ENCODE measurements at regions not wholly inside any gene's neighbourhood (a gene's known extent, or its start where the extent isn't known, plus 50 kb on each side); places are given as distances from the start of the nearest gene placed in this dataset.

GRCh38 chr1:232283864-232284263 is 346.1 kb downstream of the SIPA1L2 start:
- DNase-seq, result no peak
- in situ Hi-C loops (cut with MboI; ENCODE audit: low pct_unique_long_range_greater_than_20kb, low sequenced_read_pairs), result no loop called here

GRCh38 chr1:232282498-232282897 is 347.4 kb downstream of the SIPA1L2 start:
- DNase-seq, result no peak
- in situ Hi-C loops (cut with MboI; ENCODE audit: low pct_unique_long_range_greater_than_20kb, low sequenced_read_pairs), result no loop called here

GRCh38 chr1:232280910-232281309 is 349.0 kb downstream of the SIPA1L2 start:
- no peak for DNase-seq
- in situ Hi-C loops (cut with MboI; ENCODE audit: low pct_unique_long_range_greater_than_20kb, low sequenced_read_pairs), result no loop called here

- no peak for DNase-seq
- in situ Hi-C loops (cut with MboI; ENCODE audit: low pct_unique_long_range_greater_than_20kb, low sequenced_read_pairs), result no loop called here
Observed at GRCh38 chr1:232279909-232280400, 350.0 kb downstream of the SIPA1L2 start.

- DNase-seq, result no peak
- in situ Hi-C loops (cut with MboI; ENCODE audit: low pct_unique_long_range_greater_than_20kb, low sequenced_read_pairs), result no loop called here
Observed at GRCh38 chr1:232278925-232279324, 351.0 kb downstream of the SIPA1L2 start.

GRCh38 chr1:232276651-232277050 is 353.3 kb downstream of the SIPA1L2 start:
- no peak for DNase-seq
- in situ Hi-C loops (cut with MboI; ENCODE audit: low pct_unique_long_range_greater_than_20kb, low sequenced_read_pairs), result no loop called here

- no peak for DNase-seq
- in situ Hi-C loops (cut with MboI; ENCODE audit: low pct_unique_long_range_greater_than_20kb, low sequenced_read_pairs), result no loop called here
Observed at GRCh38 chr1:232274999-232275710, 354.8 kb downstream of the SIPA1L2 start.

- in situ Hi-C loops (cut with MboI; ENCODE audit: low pct_unique_long_range_greater_than_20kb, low sequenced_read_pairs), result no loop called here
- DNase-seq, result no peak
Observed at GRCh38 chr1:232274236-232274855, 355.6 kb downstream of the SIPA1L2 start.

GRCh38 chr1:232273011-232273410 is 356.9 kb downstream of the SIPA1L2 start:
- no peak for DNase-seq
- in situ Hi-C loops (cut with MboI; ENCODE audit: low pct_unique_long_range_greater_than_20kb, low sequenced_read_pairs), result no loop called here

- DNase-seq, result no peak
- in situ Hi-C loops (cut with MboI; ENCODE audit: low pct_unique_long_range_greater_than_20kb, low sequenced_read_pairs), result no loop called here
Observed at GRCh38 chr1:232271991-232272589, 357.8 kb downstream of the SIPA1L2 start.

- in situ Hi-C loops (cut with MboI; ENCODE audit: low pct_unique_long_range_greater_than_20kb, low sequenced_read_pairs), result no loop called here
Observed at GRCh38 chr1:232271299-232271698, 358.6 kb downstream of the SIPA1L2 start.

GRCh38 chr1:232269988-232270387 is 359.9 kb downstream of the SIPA1L2 start:
- in situ Hi-C loops (cut with MboI; ENCODE audit: low pct_unique_long_range_greater_than_20kb, low sequenced_read_pairs), result no loop called here

More at GRCh38 chr1:232271299-232271698, 358.6 kb downstream of the SIPA1L2 start:
- DNase-seq, result no peak

GRCh38 chr1:232267837-232268598 is 361.9 kb downstream of the SIPA1L2 start:
- DNase-seq, result no peak
- in situ Hi-C loops (cut with MboI; ENCODE audit: low pct_unique_long_range_greater_than_20kb, low sequenced_read_pairs), result no loop called here

More at GRCh38 chr1:232269988-232270387, 359.9 kb downstream of the SIPA1L2 start:
- no peak for DNase-seq

- DNase-seq, result no peak
Observed at GRCh38 chr1:232267092-232267836, 362.7 kb downstream of the SIPA1L2 start.

GRCh38 chr1:232263452-232263851 is 366.5 kb downstream of the SIPA1L2 start:
- in situ Hi-C loops (cut with MboI; ENCODE audit: low pct_unique_long_range_greater_than_20kb, low sequenced_read_pairs), result no loop called here
- no peak for DNase-seq

More at GRCh38 chr1:232267092-232267836, 362.7 kb downstream of the SIPA1L2 start:
- in situ Hi-C loops (cut with MboI; ENCODE audit: low pct_unique_long_range_greater_than_20kb, low sequenced_read_pairs), result no loop called here

- no peak for DNase-seq
- in situ Hi-C loops (cut with MboI; ENCODE audit: low pct_unique_long_range_greater_than_20kb, low sequenced_read_pairs), result no loop called here
Observed at GRCh38 chr1:232262991-232263390, 366.9 kb downstream of the SIPA1L2 start.

- DNase-seq, result no peak
- in situ Hi-C loops (cut with MboI; ENCODE audit: low pct_unique_long_range_greater_than_20kb, low sequenced_read_pairs), result no loop called here
Observed at GRCh38 chr1:232260861-232261260, 369.1 kb downstream of the SIPA1L2 start.

GRCh38 chr1:232260045-232260444 is 369.9 kb downstream of the SIPA1L2 start:
- DNase-seq, result no peak
- in situ Hi-C loops (cut with MboI; ENCODE audit: low pct_unique_long_range_greater_than_20kb, low sequenced_read_pairs), result no loop called here

GRCh38 chr1:232259333-232259732 is 370.6 kb downstream of the SIPA1L2 start:
- in situ Hi-C loops (cut with MboI; ENCODE audit: low pct_unique_long_range_greater_than_20kb, low sequenced_read_pairs), result no loop called here
- DNase-seq, result no peak

All from KBM-7 (cell line).